HG03521 (cell line): ENCODE measurements at regions not wholly inside any gene's neighbourhood (a gene's known extent, or its start where the extent isn't known, plus 50 kb on each side); places are given as distances from the start of the nearest gene placed in this dataset.
"Not testable (repeated sequence)": the region's sequence is repeated elsewhere in the genome, so short reads cannot be mapped to it uniquely, and the experiment has no call there.

Experiments
- ATAC-seq: cut with Tn5 transposase; IDR thresholded peaks from one replicate; pipeline ENCODE4 v1.9.1; 2021; ENCODE audit warnings: mild to moderate bottlenecking, moderate library complexity; ENCODE audit not compliant: unreplicated experiment

GRCh38 chr1:112855152-112855828, 100.7 kb downstream of the SLC16A1 start:
- no peak for ATAC-seq

- not testable (repeated sequence) for ATAC-seq
Measured at GRCh38 chr1:112854368-112854984, 101.5 kb downstream of the SLC16A1 start.

- not testable (repeated sequence) for ATAC-seq
Measured at GRCh38 chr1:112853915-112854314, 102.1 kb downstream of the SLC16A1 start.

- no peak for ATAC-seq
Measured at GRCh38 chr1:112852934-112853333, 103.1 kb downstream of the SLC16A1 start.

GRCh38 chr1:112852276-112852675, 103.7 kb downstream of the SLC16A1 start:
- no peak for ATAC-seq

- ATAC-seq = no peak
Measured at GRCh38 chr1:112850034-112850757, 105.8 kb downstream of the SLC16A1 start.

GRCh38 chr1:112849425-112850033, 106.5 kb downstream of the SLC16A1 start:
- ATAC-seq = no peak

- ATAC-seq = no peak
Measured at GRCh38 chr1:112841825-112842224, 114.2 kb downstream of the SLC16A1 start.

GRCh38 chr1:112840631-112841624, 115.1 kb downstream of the SLC16A1 start:
- ATAC-seq = no peak

GRCh38 chr1:112836642-112837041, 119.4 kb downstream of the SLC16A1 start:
- no peak for ATAC-seq

GRCh38 chr1:112833806-112834205, 118.7 kb upstream of the PPM1J start:
- ATAC-seq = no peak

GRCh38 chr1:112832259-112832658, 117.1 kb upstream of the PPM1J start:
- not testable (repeated sequence) for ATAC-seq

GRCh38 chr1:112829691-112830090, 114.6 kb upstream of the PPM1J start:
- ATAC-seq = not testable (repeated sequence)

- no peak for ATAC-seq
Measured at GRCh38 chr1:112828716-112829115, 113.6 kb upstream of the PPM1J start.

- ATAC-seq = not testable (repeated sequence)
Measured at GRCh38 chr1:112827391-112827790, 112.3 kb upstream of the PPM1J start.

GRCh38 chr1:112826217-112826944, 111.2 kb upstream of the PPM1J start:
- ATAC-seq = no peak

- ATAC-seq = not testable (repeated sequence)
Measured at GRCh38 chr1:112825563-112826216, 110.6 kb upstream of the PPM1J start.

- ATAC-seq = not testable (repeated sequence)
Measured at GRCh38 chr1:112825075-112825474, 109.9 kb upstream of the PPM1J start.
